Natural killer cell (primary cell): ENCODE measurements at regions not wholly inside any gene's neighbourhood (a gene's known extent, or its start where the extent isn't known, plus 50 kb on each side); places are given as distances from the start of the nearest gene placed in this dataset.
"Not testable (repeated sequence)": the region's sequence is repeated elsewhere in the genome, so short reads cannot be mapped to it uniquely, and the experiment has no call there.

Experiments
- ATAC-seq, 3 donors: fragments of 150-1000 bp in 2 of 3; fragments of 200-7000 bp in 1 of 3; cut with Tn5 transposase; 1 replicate in 1 of 3; 2 replicates in 2 of 3; pipeline ENCODE4 v1.10.0; 2021; ENCODE audit warnings: mild to moderate bottlenecking in 2 of 3, moderate library complexity in 2 of 3
- DNase-seq, 2 donors: peaks; one replicate each; pipeline versions ENCODE4 v3.0.0 to v3.0.0-alpha.2; 2013 to 2021; ENCODE audit warnings: mixed read lengths in 1 of 2
- H3K27ac ChIP-seq: one replicate; pipeline ENCODE4 v1.5.1; 2013; ENCODE audit warnings: mild to moderate bottlenecking, low read length
- H3K27me3 ChIP-seq: one replicate; pipeline ENCODE4 v1.6.1; 2013; ENCODE audit warnings: low read length; ENCODE audit not compliant: control insufficient read depth, insufficient read depth
- H3K36me3 ChIP-seq: one replicate; pipeline ENCODE4 v1.6.1; 2013; ENCODE audit warnings: low read length; ENCODE audit not compliant: control insufficient read depth, insufficient read depth
- H3K4me1 ChIP-seq: one replicate; pipeline ENCODE4 v1.6.1; 2013; ENCODE audit warnings: low read length; ENCODE audit not compliant: control insufficient read depth, insufficient read depth
- H3K4me3 ChIP-seq: one replicate; pipeline ENCODE4 v1.5.1; 2013; ENCODE audit warnings: low read length
- H3K9me3 ChIP-seq: one replicate; pipeline ENCODE4 v1.6.1; 2013; ENCODE audit warnings: low read length; ENCODE audit not compliant: control insufficient read depth, insufficient read depth
- H3K27ac Mint-ChIP-seq, 2 donors: one replicate each; pipeline ENCODE4 v1.8.0; 2022; ENCODE audit warnings: mild to moderate bottlenecking in 2 of 2, mixed read lengths in 2 of 2, moderate library complexity in 1 of 2
- H3K27me3 Mint-ChIP-seq, 2 donors: one replicate each; pipeline ENCODE4 v1.8.0; 2022; ENCODE audit warnings: low read depth in 2 of 2, mixed read lengths in 2 of 2
- H3K36me3 Mint-ChIP-seq: one replicate; pipeline ENCODE4 v1.8.0; 2022; ENCODE audit warnings: mixed read lengths
- H3K4me1 Mint-ChIP-seq, 2 donors: one replicate each; pipeline ENCODE4 v1.8.0; 2022; ENCODE audit warnings: mixed read lengths in 2 of 2
- H3K4me3 Mint-ChIP-seq: one replicate; pipeline ENCODE4 v1.8.0; 2022; ENCODE audit warnings: mild to moderate bottlenecking, moderate library complexity, mixed read lengths
- H3K9me3 Mint-ChIP-seq, 2 donors: one replicate each; pipeline ENCODE4 v1.8.0; 2022; ENCODE audit warnings: mixed read lengths in 2 of 2
- CTCF ChIP-seq: fragments of 200-600 bp; IDR thresholded peaks from one replicate; pipeline ENCODE4 v1.8.0; 2022; ENCODE audit warnings: antibody characterized with exemption
- WGBS: methylation state at CpG from one replicate; pipeline ENCODE4 v1.1.7; 2013; ENCODE audit warnings: missing lambda C conversion rate; ENCODE audit not compliant: insufficient coverage; 5-methylcytosine and 5-hydroxymethylcytosine counted together
- intact Hi-C: fragments of 100-400 bp; cut with micrococcal nuclease; formaldehyde crosslinking; loops from one replicate; pipeline ENCODE4 v1.14.2; 2022

GRCh38 chrX:44747317-44747716 lies 96.5 kb upstream of the DUSP21 start:
- no peak for ATAC-seq
- H3K36me3 Mint-ChIP-seq: no peaks in the 10 kb centered on the region
- H3K27ac Mint-ChIP-seq: no peak overlapping the region
- Histone ChIP-seq H3K27me3 (no peaks in the 10 kb centered on the region), H3K36me3 (no peaks in the 10 kb centered on the region), H3K9me3 (no peaks in the 10 kb centered on the region), H3K4me1 (no peaks in the 10 kb centered on the region), H3K4me3 (no peak overlapping the region), H3K27ac (no peak overlapping the region)
- peaks cover 0 to 7% of the 10 kb centered on the region in 2 donors for H3K27me3 Mint-ChIP-seq
- no peaks in the 10 kb centered on the region for H3K4me1 Mint-ChIP-seq
- no peak for TF ChIP-seq CTCF
- WGBS: 25% methylated on average over 1 of the region's 2 CpGs
- no peak overlapping the region for H3K4me3 Mint-ChIP-seq
- intact Hi-C loops: no loop called here
- H3K9me3 Mint-ChIP-seq: no peaks in the 10 kb centered on the region
- DNase-seq: no peak

- Histone ChIP-seq H3K4me3 (no peak overlapping the region), H3K9me3 (no peaks in the 10 kb centered on the region), H3K27ac (no peak overlapping the region), H3K36me3 (no peaks in the 10 kb centered on the region), H3K27me3 (no peaks in the 10 kb centered on the region), H3K4me1 (no peaks in the 10 kb centered on the region)
- H3K36me3 Mint-ChIP-seq: no peaks in the 10 kb centered on the region
- intact Hi-C loops: no loop called here
- no peak overlapping the region for H3K27ac Mint-ChIP-seq
- ATAC-seq (no peak), DNase-seq (peak in 1 of 2 donors; percentile 1)
- no peaks in the 10 kb centered on the region for H3K4me1 Mint-ChIP-seq
- no peaks in the 10 kb centered on the region for H3K9me3 Mint-ChIP-seq
- H3K27me3 Mint-ChIP-seq: peaks cover 0 to 9% of the 10 kb centered on the region in 2 donors
- no peak for TF ChIP-seq CTCF
- no peak overlapping the region for H3K4me3 Mint-ChIP-seq
- WGBS: 49% methylated on average over 3 of the region's 3 CpGs
Observed at GRCh38 chrX:44744799-44745198, 99.0 kb upstream of the DUSP21 start.

GRCh38 chrX:44742480-44743155 lies 101.2 kb upstream of the DUSP21 start:
- DNase-seq: no peak
- Histone ChIP-seq H3K27me3 (no peaks in the 10 kb centered on the region), H3K9me3 (no peaks in the 10 kb centered on the region), H3K4me3 (no peak overlapping the region), H3K4me1 (no peaks in the 10 kb centered on the region), H3K27ac (no peak overlapping the region), H3K36me3 (no peaks in the 10 kb centered on the region)
- no peak overlapping the region for H3K4me3 Mint-ChIP-seq
- H3K9me3 Mint-ChIP-seq: no peaks in the 10 kb centered on the region
- WGBS: 76% methylated on average over 4 of the region's 6 CpGs
- H3K27ac Mint-ChIP-seq: no peak overlapping the region
- H3K4me1 Mint-ChIP-seq: no peaks in the 10 kb centered on the region
- H3K36me3 Mint-ChIP-seq: no peaks in the 10 kb centered on the region
- intact Hi-C loops: no loop called here
- no peak for TF ChIP-seq CTCF
- peaks cover 4 to 17% of the 10 kb centered on the region in 2 donors for H3K27me3 Mint-ChIP-seq
- no peak for ATAC-seq

GRCh38 chrX:44741859-44742258 lies 102.0 kb upstream of the DUSP21 start:
- H3K27me3 Mint-ChIP-seq: peaks cover 4 to 17% of the 10 kb centered on the region in 2 donors
- H3K9me3 Mint-ChIP-seq, ATAC-seq, H3K4me3 ChIP-seq, DNase-seq, H3K27ac Mint-ChIP-seq, H3K36me3 ChIP-seq, H3K4me3 Mint-ChIP-seq, H3K9me3 ChIP-seq, H3K4me1 ChIP-seq, intact Hi-C loops, H3K27ac ChIP-seq, H3K36me3 Mint-ChIP-seq, H3K4me1 Mint-ChIP-seq, H3K27me3 ChIP-seq: not testable (repeated sequence)
- WGBS: 86% methylated on average over 7 of the region's 7 CpGs

GRCh38 chrX:44741458-44741857 lies 102.4 kb upstream of the DUSP21 start:
- intact Hi-C loops, H3K4me3 ChIP-seq, H3K9me3 ChIP-seq, H3K36me3 Mint-ChIP-seq, H3K4me1 Mint-ChIP-seq, ATAC-seq, H3K4me1 ChIP-seq, H3K9me3 Mint-ChIP-seq, H3K27ac ChIP-seq, H3K27me3 ChIP-seq, H3K36me3 ChIP-seq, H3K4me3 Mint-ChIP-seq, DNase-seq, H3K27ac Mint-ChIP-seq: not testable (repeated sequence)
- 92% methylated on average over 4 of the region's 6 CpGs for WGBS
- peaks cover 4 to 17% of the 10 kb centered on the region in 2 donors for H3K27me3 Mint-ChIP-seq
